GM13976 (cell line): ENCODE measurements at regions not wholly inside any gene's neighbourhood (a gene's known extent, or its start where the extent isn't known, plus 50 kb on each side); places are given as distances from the start of the nearest gene placed in this dataset.
"Not testable (repeated sequence)": the region's sequence is repeated elsewhere in the genome, so short reads cannot be mapped to it uniquely, and the experiment has no call there.

ENCODE experiments used
- DNase-seq: peaks from one replicate; pipeline ENCODE4 v3.0.0; 2012; ENCODE audit warnings: low spot score
- CTCF ChIP-seq: IDR thresholded peaks from 2 replicates; pipeline ENCODE4 v1.5.1; 2012; ENCODE audit warnings: borderline replicate concordance, mild to moderate bottlenecking; ENCODE audit not compliant: insufficient read depth; ENCODE audit errors: extremely low read depth, missing control alignments, control extremely low read depth
- in situ Hi-C: fragments of 300-500 bp; cut with MboI; formaldehyde crosslinking; loops from one replicate; pipeline ENCODE4 v1.12.0; 2022; ENCODE audit warnings: low sequenced_read_pairs, mixed read lengths, inconsistent platforms; ENCODE audit not compliant: unreplicated experiment

GRCh38 chr5:167296066-167296465 lies 995.4 kb upstream of the WWC1 start:
- no peak for TF ChIP-seq CTCF
- DNase-seq: no peak
- in situ Hi-C loops: no loop called here

GRCh38 chr5:167296661-167297060 lies 994.8 kb upstream of the WWC1 start:
- in situ Hi-C loops: no loop called here
- no peak for TF ChIP-seq CTCF
- DNase-seq: no peak

- DNase-seq, in situ Hi-C loops: not testable (repeated sequence)
Observed at GRCh38 chr5:167299861-167300260, 991.6 kb upstream of the WWC1 start.

- DNase-seq: no peak
- TF ChIP-seq CTCF: no peak
- in situ Hi-C loops: no loop called here
Observed at GRCh38 chr5:167303582-167303981, 987.9 kb upstream of the WWC1 start.

- no peak for DNase-seq
- in situ Hi-C loops: no loop called here
- no peak for TF ChIP-seq CTCF
Observed at GRCh38 chr5:167304834-167305469, 986.5 kb upstream of the WWC1 start.

- no peak for TF ChIP-seq CTCF
- DNase-seq: no peak
- in situ Hi-C loops: no loop called here
Observed at GRCh38 chr5:167305591-167306213, 985.7 kb upstream of the WWC1 start.

GRCh38 chr5:167307042-167307441 lies 984.4 kb upstream of the WWC1 start:
- no peak for TF ChIP-seq CTCF
- DNase-seq: no peak
- in situ Hi-C loops: no loop called here
